ENCODE measurements at regions not wholly inside any gene's neighbourhood (a gene's known extent, or its start where the extent isn't known, plus 50 kb on each side); places are given as distances from the start of the nearest gene placed in this dataset.

- Histone ChIP-seq H3K27me3 (ENCODE audit: insufficient read depth, low read depth) (peaks cover 6% of the 10 kb centered on the region; the same call in 1 of the 2 replicates), H3K9me3 (ENCODE audit: insufficient read depth, low read depth) (no peaks in the 10 kb centered on the region), H3K4me1 (replicated peaks; ENCODE audit: insufficient read depth) (no peaks in the 10 kb centered on the region), H3K4me2 (no peak overlapping the region), H2AFZ (no peak overlapping the region), H3K27ac (no peak overlapping the region), H3F3A (ENCODE audit: insufficient read depth, low read depth) (no peaks in the 10 kb centered on the region), H3K79me2 (ENCODE audit: low read depth) (no peaks in the 10 kb centered on the region), H3K36me3 (ENCODE audit: low read depth) (no peaks in the 10 kb centered on the region), H3K9me2 (ENCODE audit: insufficient read depth) (no peaks in the 10 kb centered on the region), H4K20me1 (ENCODE audit: insufficient read depth) (no peaks in the 10 kb centered on the region), H3K4me3 (no peak overlapping the region)
- no TSS peak for BruUV-seq (replicated peaks)
- intact Hi-C loops (cut with micrococcal nuclease; ENCODE audit: unreplicated experiment) = no loop called here
- CTCF ChIA-PET = no interaction called here
- POLR2A ChIA-PET (ENCODE audit: unreplicated experiment) = no interaction called here
- DNase-seq = no peak
- no peak for TF ChIP-seq EZH2 (IDR thresholded peaks at IDR 0.05; ENCODE audit: low read depth)
- no peak for TF ChIP-seq CTCF (conservative IDR thresholded peaks at IDR 0.05)
Observed at GRCh38 chr15:72916897-72917296, 133.3 kb upstream of the ADPGK start.

DNA sequence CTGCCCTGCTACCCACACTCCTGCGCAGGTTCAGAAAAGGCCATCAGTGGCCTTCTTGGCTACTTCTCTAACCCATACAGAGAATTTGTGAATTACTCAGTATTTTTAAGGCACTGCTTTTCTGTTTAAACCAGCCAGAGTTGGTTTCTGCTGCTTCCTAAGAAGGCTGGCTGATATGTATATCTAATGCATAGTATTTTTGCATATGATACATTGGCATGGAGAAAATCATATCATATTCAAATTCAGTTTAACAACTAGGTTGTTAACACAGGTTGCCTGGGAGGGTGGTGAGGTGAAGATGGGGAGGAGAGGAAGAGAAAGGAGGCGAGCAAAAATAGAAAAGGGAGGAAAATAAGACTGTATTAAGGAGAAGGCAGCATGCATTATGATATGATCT is 132.8 kb upstream of the ADPGK start:
- H3K4me1 ChIP-seq (replicated peaks; ENCODE audit: insufficient read depth) = no peaks in the 10 kb centered on the region
- ChIA-PET POLR2A (ENCODE audit: unreplicated experiment) (no interaction called here), CTCF (no interaction called here)
- no peaks in the 10 kb centered on the region for H4K20me1 ChIP-seq (ENCODE audit: insufficient read depth)
- no peaks in the 10 kb centered on the region for H3F3A ChIP-seq (ENCODE audit: insufficient read depth, low read depth)
- no peaks in the 10 kb centered on the region for H3K79me2 ChIP-seq (ENCODE audit: low read depth)
- H3K27me3 ChIP-seq (ENCODE audit: insufficient read depth, low read depth) = peaks cover 7% of the 10 kb centered on the region; the same call in 1 of the 2 replicates
- BruUV-seq (replicated peaks) = no TSS peak
- H3K36me3 ChIP-seq (ENCODE audit: low read depth) = no peaks in the 10 kb centered on the region
- intact Hi-C loops (cut with micrococcal nuclease; ENCODE audit: unreplicated experiment) = no loop called here
- H2AFZ ChIP-seq = no peak overlapping the region
- H3K27ac ChIP-seq = no peak overlapping the region
- no peaks in the 10 kb centered on the region for H3K9me2 ChIP-seq (ENCODE audit: insufficient read depth)
- H3K4me3 ChIP-seq = no peak overlapping the region
- no peak for DNase-seq
- TF ChIP-seq EZH2 (IDR thresholded peaks at IDR 0.05; ENCODE audit: low read depth) = no peak
- TF ChIP-seq CTCF (conservative IDR thresholded peaks at IDR 0.05) = no peak
- no peaks in the 10 kb centered on the region for H3K9me3 ChIP-seq (ENCODE audit: insufficient read depth, low read depth)
- H3K4me2 ChIP-seq = no peak overlapping the region

DNA sequence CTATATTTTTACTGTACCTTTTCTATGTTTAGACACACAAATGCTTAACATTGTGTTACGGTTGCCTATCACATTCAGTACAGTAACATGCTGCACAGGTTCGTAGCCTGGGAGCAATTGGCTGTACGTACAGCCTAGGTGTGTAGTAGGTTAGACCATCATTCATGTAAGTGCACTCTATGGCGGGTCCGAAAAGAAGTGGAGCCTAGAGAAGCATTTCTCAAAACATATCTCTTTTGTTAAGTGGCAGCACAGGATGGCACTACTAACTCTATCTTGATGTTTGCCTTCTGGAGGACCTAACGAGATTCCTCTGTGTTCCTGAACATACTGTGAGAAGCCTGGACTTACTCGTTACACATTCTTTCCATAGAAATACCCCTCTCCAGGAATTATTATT is 132.3 kb upstream of the ADPGK start:
- Histone ChIP-seq H3K4me1 (replicated peaks; ENCODE audit: insufficient read depth) (no peaks in the 10 kb centered on the region), H3F3A (ENCODE audit: insufficient read depth, low read depth) (no peaks in the 10 kb centered on the region), H4K20me1 (ENCODE audit: insufficient read depth) (no peaks in the 10 kb centered on the region), H3K9me3 (ENCODE audit: insufficient read depth, low read depth) (no peaks in the 10 kb centered on the region), H3K4me2 (no peak overlapping the region), H3K4me3 (no peak overlapping the region), H3K36me3 (ENCODE audit: low read depth) (no peaks in the 10 kb centered on the region), H2AFZ (no peak overlapping the region), H3K27ac (no peak overlapping the region), H3K79me2 (ENCODE audit: low read depth) (no peaks in the 10 kb centered on the region), H3K27me3 (ENCODE audit: insufficient read depth, low read depth) (peaks cover 7% of the 10 kb centered on the region; the same call in 1 of the 2 replicates), H3K9me2 (ENCODE audit: insufficient read depth) (no peaks in the 10 kb centered on the region)
- DNase-seq = no peak
- no TSS peak for BruUV-seq (replicated peaks)
- ChIA-PET POLR2A (ENCODE audit: unreplicated experiment) (no interaction called here), CTCF (no interaction called here)
- TF ChIP-seq EZH2 (IDR thresholded peaks at IDR 0.05; ENCODE audit: low read depth) (no peak), CTCF (conservative IDR thresholded peaks at IDR 0.05) (no peak)
- intact Hi-C loops (cut with micrococcal nuclease; ENCODE audit: unreplicated experiment) = no loop called here
